CD4-positive, alpha-beta T cell treated with Interferon gamma for 1 hour (primary cell): ENCODE measurements at regions not wholly inside any gene's neighbourhood (a gene's known extent, or its start where the extent isn't known, plus 50 kb on each side); places are given as distances from the start of the nearest gene placed in this dataset.
"Not testable (repeated sequence)": the region's sequence is repeated elsewhere in the genome, so short reads cannot be mapped to it uniquely, and the experiment has no call there.

Experiments
- DNase-seq: peaks from one replicate; pipeline ENCODE4 v3.0.0-alpha.2; 2020

- DNase-seq: no peak
These were observed 1164.2 kb downstream of the BRINP3 start for GRCh38 chr1:189313488-189313887.

- DNase-seq: no peak
These were observed 1162.4 kb downstream of the BRINP3 start for GRCh38 chr1:189315035-189315901.

GRCh38 chr1:189323091-189323490 lies 1154.6 kb downstream of the BRINP3 start:
- DNase-seq: no peak

- DNase-seq: not testable (repeated sequence)
These were observed 1146.6 kb downstream of the BRINP3 start for GRCh38 chr1:189331071-189331470.

- no peak for DNase-seq
These were observed 1141.3 kb downstream of the BRINP3 start for GRCh38 chr1:189336115-189337100.

GRCh38 chr1:189349607-189350006 lies 1128.1 kb downstream of the BRINP3 start:
- DNase-seq: no peak

- DNase-seq: no peak
These were observed 1126.6 kb downstream of the BRINP3 start for GRCh38 chr1:189350983-189351616.

GRCh38 chr1:189351960-189352359 lies 1125.7 kb downstream of the BRINP3 start:
- no peak for DNase-seq

- DNase-seq: no peak
These were observed 1121.5 kb downstream of the BRINP3 start for GRCh38 chr1:189356206-189356605.

GRCh38 chr1:189357317-189357716 lies 1120.3 kb downstream of the BRINP3 start:
- no peak for DNase-seq

- no peak for DNase-seq
These were observed 1108.1 kb downstream of the BRINP3 start for GRCh38 chr1:189369612-189370011.

GRCh38 chr1:189374816-189375215 lies 1102.8 kb downstream of the BRINP3 start:
- DNase-seq: no peak

GRCh38 chr1:189405419-189405818 lies 1072.2 kb downstream of the BRINP3 start:
- DNase-seq: no peak

- no peak for DNase-seq
These were observed 1067.9 kb downstream of the BRINP3 start for GRCh38 chr1:189409774-189410173.

GRCh38 chr1:189424746-189425331 lies 1052.8 kb downstream of the BRINP3 start:
- no peak for DNase-seq

GRCh38 chr1:189429610-189430009 lies 1048.1 kb downstream of the BRINP3 start:
- DNase-seq: no peak

GRCh38 chr1:189431447-189431846 lies 1046.2 kb downstream of the BRINP3 start:
- no peak for DNase-seq

- no peak for DNase-seq
These were observed 1044.9 kb downstream of the BRINP3 start for GRCh38 chr1:189432753-189433152.

GRCh38 chr1:189434461-189434860 lies 1043.2 kb downstream of the BRINP3 start:
- DNase-seq: no peak

GRCh38 chr1:189435398-189435797 lies 1042.3 kb downstream of the BRINP3 start:
- no peak for DNase-seq

- no peak for DNase-seq
These were observed 1038.9 kb downstream of the BRINP3 start for GRCh38 chr1:189438808-189439207.

- DNase-seq: no peak
These were observed 1014.5 kb downstream of the BRINP3 start for GRCh38 chr1:189463166-189463565.

GRCh38 chr1:189496768-189497167 lies 980.9 kb downstream of the BRINP3 start:
- DNase-seq: no peak
